ENCODE measurements at regions not wholly inside any gene's neighbourhood (a gene's known extent, or its start where the extent isn't known, plus 50 kb on each side); places are given as distances from the start of the nearest gene placed in this dataset.
A peak's percentile ranks its signal among the peaks of the same experiment; 100 is the strongest.

DNA sequence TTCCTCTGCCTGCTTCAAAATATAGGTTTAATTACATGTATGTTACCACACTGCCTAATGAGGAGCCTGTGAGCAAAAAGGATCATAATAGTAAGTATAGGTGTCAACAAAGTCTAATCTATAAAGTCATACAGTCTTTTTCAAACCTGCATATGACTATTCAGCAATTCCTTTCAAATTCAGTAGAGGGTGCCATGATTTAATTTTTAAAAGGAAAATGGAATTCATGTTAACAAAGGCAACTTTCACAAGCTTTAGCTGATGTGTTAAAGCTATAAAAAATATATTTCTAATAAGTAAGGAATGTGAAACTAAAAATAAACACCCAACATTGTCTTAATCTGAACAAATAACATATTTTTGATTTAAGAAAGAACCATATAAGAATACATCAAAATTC lies 52.1 kb downstream of the MPP7 start:
- POLR2A ChIA-PET = no interaction called here
- CTCF ChIA-PET = interaction anchor here (0.9 to 5.4 kb wide), 5 partner anchors 9 to 142 kb away, joined by 3 to 64 read pairs (median 6); no protein-coding TSS in a partner anchor
- TF ChIP-seq, protein P1, sequence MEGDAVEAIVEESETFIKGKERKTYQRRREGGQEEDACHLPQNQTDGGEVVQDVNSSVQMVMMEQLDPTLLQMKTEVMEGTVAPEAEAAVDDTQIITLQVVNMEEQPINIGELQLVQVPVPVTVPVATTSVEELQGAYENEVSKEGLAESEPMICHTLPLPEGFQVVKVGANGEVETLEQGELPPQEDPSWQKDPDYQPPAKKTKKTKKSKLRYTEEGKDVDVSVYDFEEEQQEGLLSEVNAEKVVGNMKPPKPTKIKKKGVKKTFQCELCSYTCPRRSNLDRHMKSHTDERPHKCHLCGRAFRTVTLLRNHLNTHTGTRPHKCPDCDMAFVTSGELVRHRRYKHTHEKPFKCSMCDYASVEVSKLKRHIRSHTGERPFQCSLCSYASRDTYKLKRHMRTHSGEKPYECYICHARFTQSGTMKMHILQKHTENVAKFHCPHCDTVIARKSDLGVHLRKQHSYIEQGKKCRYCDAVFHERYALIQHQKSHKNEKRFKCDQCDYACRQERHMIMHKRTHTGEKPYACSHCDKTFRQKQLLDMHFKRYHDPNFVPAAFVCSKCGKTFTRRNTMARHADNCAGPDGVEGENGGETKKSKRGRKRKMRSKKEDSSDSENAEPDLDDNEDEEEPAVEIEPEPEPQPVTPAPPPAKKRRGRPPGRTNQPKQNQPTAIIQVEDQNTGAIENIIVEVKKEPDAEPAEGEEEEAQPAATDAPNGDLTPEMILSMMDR (IDR thresholded peaks at IDR 0.05; ENCODE audit: control extremely low read depth, extremely low read depth, low read depth, missing control alignments) = peak; percentile 40
- no peak for DNase-seq (ENCODE audit: extremely low spot score)

DNA sequence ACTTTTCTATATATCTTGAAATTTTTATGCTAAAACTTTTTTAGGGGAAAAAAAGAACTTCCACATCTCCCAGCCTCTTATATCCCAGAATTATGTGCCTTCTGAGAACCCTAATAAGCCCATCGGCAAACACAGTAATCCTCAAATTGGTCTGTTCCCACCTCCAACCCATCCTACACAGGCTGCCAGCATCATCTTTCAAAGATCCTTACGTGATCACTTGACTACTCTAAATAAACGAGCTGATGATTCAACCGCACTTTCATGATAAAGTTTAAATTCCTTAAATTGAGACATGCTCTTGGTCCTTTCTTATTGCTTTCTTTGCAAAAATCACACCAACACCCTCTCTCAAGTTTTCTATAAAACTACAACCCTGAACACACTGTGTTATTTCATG lies 52.5 kb downstream of the MPP7 start:
- ChIA-PET POLR2A (no interaction called here), CTCF (interaction anchor here (1.2 to 5.4 kb wide), 4 partner anchors 9 to 143 kb away, joined by 4 to 64 read pairs (median 10); no protein-coding TSS in a partner anchor)
- TF ChIP-seq, protein P1 (IDR thresholded peaks at IDR 0.05; ENCODE audit: control extremely low read depth, extremely low read depth, low read depth, missing control alignments) = no peak
- no peak for DNase-seq (ENCODE audit: extremely low spot score)

DNA sequence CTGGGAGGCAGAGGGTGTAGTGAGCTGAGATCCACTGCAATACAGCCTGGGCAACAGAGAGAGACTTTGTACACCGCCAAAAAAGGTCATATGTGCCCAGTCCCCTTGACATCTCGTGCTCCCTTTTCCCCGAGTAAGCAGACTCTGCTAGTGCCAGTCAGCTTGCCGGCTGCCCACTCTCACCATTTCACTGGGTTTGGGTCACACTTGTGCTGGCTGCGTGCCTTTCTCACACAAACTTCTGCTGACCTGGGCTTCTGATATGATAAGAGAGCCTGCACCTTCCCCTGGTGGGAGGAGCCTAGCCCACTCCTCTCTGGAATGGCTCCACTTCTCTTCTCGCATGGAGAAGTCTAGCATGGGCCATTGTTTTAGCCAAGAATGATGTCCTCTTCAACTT lies 53.4 kb downstream of the MPP7 start:
- DNase-seq (ENCODE audit: extremely low spot score) = no peak
- TF ChIP-seq, protein P1 (IDR thresholded peaks at IDR 0.05; ENCODE audit: control extremely low read depth, extremely low read depth, low read depth, missing control alignments) = no peak
- CTCF ChIA-PET = interaction anchor here (2.5 to 3.9 kb wide), 2 partner anchors 133 to 144 kb away, joined by 8 to 13 read pairs; no protein-coding TSS in a partner anchor
- POLR2A ChIA-PET = no interaction called here

DNA sequence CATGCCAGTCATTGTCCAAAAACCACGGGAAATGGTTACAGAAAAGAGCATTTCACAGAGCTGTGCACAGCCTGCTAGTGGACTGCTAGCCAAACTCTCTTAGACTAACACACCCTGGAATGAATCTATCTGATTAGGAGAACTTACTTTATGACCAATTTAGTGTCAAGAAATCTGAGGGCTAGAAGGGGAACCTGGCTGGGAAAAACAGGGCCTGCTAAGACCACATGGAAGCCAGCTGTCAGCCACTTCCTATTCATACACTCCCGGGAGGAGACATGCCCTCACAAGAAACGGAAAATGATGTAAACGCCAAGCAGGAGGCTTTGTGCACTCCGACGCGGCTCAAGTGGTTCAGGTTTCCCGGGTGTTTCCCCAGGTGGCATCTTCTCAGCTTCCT lies 54.8 kb downstream of the MPP7 start:
- CTCF ChIA-PET = interaction anchor here (1.9 to 3.9 kb wide), 4 partner anchors 133 to 145 kb away, joined by 4 to 13 read pairs (median 10); no protein-coding TSS in a partner anchor
- TF ChIP-seq, protein P1 (IDR thresholded peaks at IDR 0.05; ENCODE audit: control extremely low read depth, extremely low read depth, low read depth, missing control alignments) = no peak
- DNase-seq (ENCODE audit: extremely low spot score) = no peak
- POLR2A ChIA-PET = no interaction called here

DNA sequence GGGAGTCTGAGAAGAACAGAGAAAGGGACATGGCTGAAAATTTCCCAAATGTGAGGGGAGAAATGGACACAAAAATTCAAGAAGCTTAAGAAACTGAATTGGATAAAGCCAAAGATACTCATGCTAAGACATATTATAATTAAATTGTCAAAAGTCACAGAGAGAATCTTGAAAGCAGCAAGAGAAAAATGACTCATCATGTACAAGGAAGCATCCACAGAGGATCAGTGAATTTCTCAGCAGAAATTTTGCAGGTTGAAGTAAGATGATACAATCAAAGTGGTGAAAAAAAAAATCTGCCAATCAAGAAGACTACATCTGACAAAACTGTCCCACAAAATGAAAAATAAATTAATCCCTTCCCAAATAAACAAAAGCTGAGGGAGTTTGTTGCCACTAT lies 56.8 kb downstream of the MPP7 start:
- TF ChIP-seq, protein P1 (IDR thresholded peaks at IDR 0.05; ENCODE audit: control extremely low read depth, extremely low read depth, low read depth, missing control alignments) = no peak
- CTCF ChIA-PET = interaction anchor here (3.9 kb wide), 1 partner anchor 137 kb away, joined by 13 read pairs; no protein-coding TSS in a partner anchor
- POLR2A ChIA-PET = no interaction called here
- DNase-seq (ENCODE audit: extremely low spot score) = no peak

DNA sequence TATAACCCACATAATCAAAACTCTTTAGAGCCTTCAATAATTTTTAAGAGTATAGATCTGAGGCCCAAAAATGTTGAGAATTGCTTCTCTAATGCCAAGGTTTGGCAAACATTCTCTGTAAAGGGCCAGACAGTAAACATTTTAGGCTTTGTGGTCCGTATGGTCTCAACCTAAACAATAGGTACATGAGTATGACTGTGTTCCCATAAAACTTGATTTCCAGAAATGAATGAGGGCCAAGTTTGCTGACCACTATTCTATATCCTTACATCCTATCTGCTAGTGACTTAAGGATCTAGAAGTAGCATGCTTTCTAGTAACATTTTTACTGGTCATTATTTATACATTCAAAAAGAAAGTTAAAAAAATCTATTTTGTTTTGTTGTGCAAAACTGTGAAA lies 58.9 kb downstream of the MPP7 start:
- CTCF ChIA-PET = interaction anchor here (1.7 kb wide), 1 partner anchor 149 kb away, joined by 3 read pairs; no protein-coding TSS in a partner anchor
- POLR2A ChIA-PET = no interaction called here
- DNase-seq (ENCODE audit: extremely low spot score) = no peak

More for the DNA sequence above, 58.9 kb downstream of the MPP7 start:
- TF ChIP-seq, protein P1 (IDR thresholded peaks at IDR 0.05; ENCODE audit: control extremely low read depth, extremely low read depth, low read depth, missing control alignments) = no peak

Measured in GM10248 (cell line).